ENCODE measurements at regions not wholly inside any gene's neighbourhood (a gene's known extent, or its start where the extent isn't known, plus 50 kb on each side); places are given as distances from the start of the nearest gene placed in this dataset.
A peak's percentile ranks its signal among the peaks of the same experiment; 100 is the strongest.

DNA sequence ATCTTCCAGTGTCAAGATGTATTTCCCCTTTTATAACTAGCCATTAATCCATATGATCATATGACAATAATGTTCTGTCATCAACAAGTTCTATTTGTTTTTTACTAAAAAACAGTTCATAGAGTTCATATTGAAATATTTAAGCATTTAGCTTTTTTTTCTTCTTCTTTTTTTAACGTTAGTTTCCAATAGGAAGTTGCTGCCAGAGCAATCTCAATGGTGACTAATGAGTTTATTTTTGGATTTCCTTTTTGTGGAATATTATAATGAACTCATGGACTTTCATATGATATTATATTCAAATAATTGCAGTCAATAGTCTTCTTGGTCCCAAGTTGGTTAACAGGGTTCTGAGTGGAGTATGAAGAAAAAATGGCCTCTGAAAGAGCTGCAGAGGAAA lies 343.3 kb downstream of the BCKDHB start:
- no peaks in the 10 kb centered on the region for H3K4me1 ChIP-seq (ENCODE audit: control insufficient read depth in 2 of 2, insufficient read depth in 2 of 2, low read length in 2 of 2)
- no peaks in the 10 kb centered on the region for H3K27me3 ChIP-seq (ENCODE audit: control insufficient read depth in 2 of 2, insufficient read depth in 2 of 2, low read length in 2 of 2)
- no peak overlapping the region for H3K27ac ChIP-seq (ENCODE audit: low read depth in 2 of 2, low read length in 2 of 2)
- H3K36me3 ChIP-seq (ENCODE audit: control insufficient read depth in 2 of 2, insufficient read depth in 2 of 2, low read length in 2 of 2) = no peaks in the 10 kb centered on the region
- H3K9me3 ChIP-seq (ENCODE audit: control insufficient read depth in 2 of 2, low read length in 2 of 2) = no peaks in the 10 kb centered on the region
- H3K9ac ChIP-seq (ENCODE audit: low read depth in 1 of 2, low read length in 2 of 2) = no peak overlapping the region
- no peak overlapping the region for H3K4me3 ChIP-seq (ENCODE audit: low read length in 2 of 2)

GRCh38 chr6:80446454-80447045 lies 340.1 kb downstream of the BCKDHB start:
- Histone ChIP-seq H3K27ac (ENCODE audit: low read depth in 2 of 2, low read length in 2 of 2) (no peak overlapping the region), H3K9ac (ENCODE audit: low read depth in 1 of 2, low read length in 2 of 2) (no peak overlapping the region), H3K4me1 (ENCODE audit: control insufficient read depth in 2 of 2, insufficient read depth in 2 of 2, low read length in 2 of 2) (no peaks in the 10 kb centered on the region), H3K9me3 (ENCODE audit: control insufficient read depth in 2 of 2, low read length in 2 of 2) (no peaks in the 10 kb centered on the region), H3K27me3 (ENCODE audit: control insufficient read depth in 2 of 2, insufficient read depth in 2 of 2, low read length in 2 of 2) (no peaks in the 10 kb centered on the region), H3K36me3 (ENCODE audit: control insufficient read depth in 2 of 2, insufficient read depth in 2 of 2, low read length in 2 of 2) (no peaks in the 10 kb centered on the region), H3K4me3 (ENCODE audit: low read length in 2 of 2) (no peak overlapping the region)

DNA sequence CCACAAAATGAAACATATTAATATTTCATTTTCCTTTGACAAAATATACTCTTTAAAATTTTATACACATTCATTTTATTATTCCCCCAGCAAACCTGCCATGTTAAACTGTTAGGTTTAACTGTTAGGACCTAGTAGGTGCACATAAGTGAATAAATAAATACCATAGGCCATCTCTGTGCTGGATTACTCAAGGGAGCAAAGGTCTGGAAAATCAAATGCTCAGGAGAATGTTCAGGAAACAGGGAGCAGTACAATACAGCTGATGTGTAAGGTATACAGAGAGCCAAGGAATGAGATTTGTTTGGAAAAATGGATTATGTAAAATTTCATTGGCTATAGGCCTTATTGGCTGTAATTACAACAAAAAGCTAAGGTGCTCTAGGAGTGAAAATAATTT lies 339.3 kb downstream of the BCKDHB start:
- no peak overlapping the region for H3K27ac ChIP-seq (ENCODE audit: low read depth in 2 of 2, low read length in 2 of 2)
- no peak overlapping the region for H3K4me3 ChIP-seq (ENCODE audit: low read length in 2 of 2)
- no peaks in the 10 kb centered on the region for H3K27me3 ChIP-seq (ENCODE audit: control insufficient read depth in 2 of 2, insufficient read depth in 2 of 2, low read length in 2 of 2)
- no peaks in the 10 kb centered on the region for H3K4me1 ChIP-seq (ENCODE audit: control insufficient read depth in 2 of 2, insufficient read depth in 2 of 2, low read length in 2 of 2)
- no peaks in the 10 kb centered on the region for H3K9me3 ChIP-seq (ENCODE audit: control insufficient read depth in 2 of 2, low read length in 2 of 2)
- no peak overlapping the region for H3K9ac ChIP-seq (ENCODE audit: low read depth in 1 of 2, low read length in 2 of 2)
- no peaks in the 10 kb centered on the region for H3K36me3 ChIP-seq (ENCODE audit: control insufficient read depth in 2 of 2, insufficient read depth in 2 of 2, low read length in 2 of 2)

DNA sequence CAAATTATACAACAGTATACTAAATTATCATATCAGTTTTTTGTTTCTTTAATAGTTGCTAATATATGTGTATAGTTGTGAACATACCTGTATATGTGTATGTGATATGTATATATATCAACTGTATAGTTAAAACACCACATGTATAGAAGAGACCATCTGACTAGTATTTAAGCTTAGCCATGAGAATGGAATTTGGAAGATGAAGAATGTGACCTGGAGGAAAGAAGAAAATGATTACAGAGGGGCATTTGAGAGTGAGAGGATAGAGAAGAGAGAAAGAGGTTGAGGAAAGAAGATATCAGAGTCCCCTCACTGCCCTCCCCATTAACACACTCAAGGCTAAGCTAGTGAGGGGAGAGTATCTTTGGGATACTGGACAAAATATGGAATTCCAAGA lies 335.9 kb downstream of the BCKDHB start:
- Histone ChIP-seq H3K9ac (ENCODE audit: low read depth in 1 of 2, low read length in 2 of 2) (no peak overlapping the region), H3K36me3 (ENCODE audit: control insufficient read depth in 2 of 2, insufficient read depth in 2 of 2, low read length in 2 of 2) (no peaks in the 10 kb centered on the region), H3K27me3 (ENCODE audit: control insufficient read depth in 2 of 2, insufficient read depth in 2 of 2, low read length in 2 of 2) (no peaks in the 10 kb centered on the region), H3K4me1 (ENCODE audit: control insufficient read depth in 2 of 2, insufficient read depth in 2 of 2, low read length in 2 of 2) (no peaks in the 10 kb centered on the region), H3K9me3 (ENCODE audit: control insufficient read depth in 2 of 2, low read length in 2 of 2) (no peaks in the 10 kb centered on the region), H3K27ac (ENCODE audit: low read depth in 2 of 2, low read length in 2 of 2) (no peak overlapping the region), H3K4me3 (ENCODE audit: low read length in 2 of 2) (no peak overlapping the region)

DNA sequence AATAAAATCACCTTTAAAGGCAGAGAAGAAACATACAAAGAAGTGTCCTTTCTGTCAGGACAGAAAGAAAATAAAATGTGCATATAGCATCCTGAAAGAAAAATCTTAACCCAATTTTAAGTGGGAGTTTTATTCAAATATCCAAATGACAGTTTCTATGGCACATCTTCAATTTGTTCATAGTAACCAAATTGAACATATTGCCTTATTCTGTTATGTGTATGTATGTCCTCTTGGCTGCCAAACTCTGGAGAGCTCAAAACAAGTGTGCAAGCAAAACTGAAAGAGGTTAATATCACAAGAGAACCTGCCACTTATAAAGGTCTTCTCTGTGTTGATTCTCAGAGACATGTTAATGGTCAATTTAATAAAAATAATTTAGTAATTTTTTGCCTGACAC lies 334.7 kb downstream of the BCKDHB start:
- Histone ChIP-seq H3K36me3 (ENCODE audit: control insufficient read depth in 2 of 2, insufficient read depth in 2 of 2, low read length in 2 of 2) (no peaks in the 10 kb centered on the region), H3K9ac (ENCODE audit: low read depth in 1 of 2, low read length in 2 of 2) (no peak overlapping the region), H3K27ac (ENCODE audit: low read depth in 2 of 2, low read length in 2 of 2) (no peak overlapping the region), H3K9me3 (ENCODE audit: control insufficient read depth in 2 of 2, low read length in 2 of 2) (no peaks in the 10 kb centered on the region), H3K4me3 (ENCODE audit: low read length in 2 of 2) (no peak overlapping the region), H3K4me1 (ENCODE audit: control insufficient read depth in 2 of 2, insufficient read depth in 2 of 2, low read length in 2 of 2) (no peaks in the 10 kb centered on the region), H3K27me3 (ENCODE audit: control insufficient read depth in 2 of 2, insufficient read depth in 2 of 2, low read length in 2 of 2) (no peaks in the 10 kb centered on the region)

- Histone ChIP-seq H3K9ac (ENCODE audit: low read depth in 1 of 2, low read length in 2 of 2) (no peak overlapping the region), H3K27me3 (ENCODE audit: control insufficient read depth in 2 of 2, insufficient read depth in 2 of 2, low read length in 2 of 2) (no peaks in the 10 kb centered on the region), H3K27ac (ENCODE audit: low read depth in 2 of 2, low read length in 2 of 2) (peak overlapping the region in 1 of 2 donors; percentile 30), H3K4me1 (ENCODE audit: control insufficient read depth in 2 of 2, insufficient read depth in 2 of 2, low read length in 2 of 2) (no peaks in the 10 kb centered on the region), H3K4me3 (ENCODE audit: low read length in 2 of 2) (peak overlapping the region in 1 of 2 donors; percentile 11), H3K9me3 (ENCODE audit: control insufficient read depth in 2 of 2, low read length in 2 of 2) (no peaks in the 10 kb centered on the region), H3K36me3 (ENCODE audit: control insufficient read depth in 2 of 2, insufficient read depth in 2 of 2, low read length in 2 of 2) (no peaks in the 10 kb centered on the region)
These were observed 334.1 kb downstream of the BCKDHB start for GRCh38 chr6:80440496-80441115.

GRCh38 chr6:80439721-80440470 lies 333.4 kb downstream of the BCKDHB start:
- Histone ChIP-seq H3K4me3 (ENCODE audit: low read length in 2 of 2) (peak overlapping the region in 1 of 2 donors; percentile 11), H3K36me3 (ENCODE audit: control insufficient read depth in 2 of 2, insufficient read depth in 2 of 2, low read length in 2 of 2) (no peaks in the 10 kb centered on the region), H3K9me3 (ENCODE audit: control insufficient read depth in 2 of 2, low read length in 2 of 2) (no peaks in the 10 kb centered on the region), H3K9ac (ENCODE audit: low read depth in 1 of 2, low read length in 2 of 2) (no peak overlapping the region), H3K27ac (ENCODE audit: low read depth in 2 of 2, low read length in 2 of 2) (peak overlapping the region in 1 of 2 donors; percentile 30), H3K27me3 (ENCODE audit: control insufficient read depth in 2 of 2, insufficient read depth in 2 of 2, low read length in 2 of 2) (no peaks in the 10 kb centered on the region), H3K4me1 (ENCODE audit: control insufficient read depth in 2 of 2, insufficient read depth in 2 of 2, low read length in 2 of 2) (no peaks in the 10 kb centered on the region)

DNA sequence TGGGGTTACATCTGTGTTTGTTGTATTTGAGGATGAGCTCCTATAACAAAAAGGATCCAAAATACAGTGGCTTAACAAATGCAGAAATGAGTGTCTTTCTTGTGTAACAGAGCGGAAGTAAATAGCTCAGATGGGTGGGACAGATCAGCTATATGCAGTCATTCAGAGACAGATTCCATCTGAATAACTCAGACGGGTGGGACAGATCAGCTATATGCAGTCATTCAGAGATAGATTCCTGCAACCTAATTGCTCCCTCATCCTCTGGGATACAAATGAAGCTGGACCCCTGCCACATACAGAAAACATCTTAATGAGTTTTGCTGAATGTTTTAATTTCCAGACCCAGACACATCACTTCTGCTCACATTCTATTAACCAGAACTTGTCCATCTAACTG lies 332.3 kb downstream of the BCKDHB start:
- no peaks in the 10 kb centered on the region for H3K36me3 ChIP-seq (ENCODE audit: control insufficient read depth in 2 of 2, insufficient read depth in 2 of 2, low read length in 2 of 2)

DNA sequence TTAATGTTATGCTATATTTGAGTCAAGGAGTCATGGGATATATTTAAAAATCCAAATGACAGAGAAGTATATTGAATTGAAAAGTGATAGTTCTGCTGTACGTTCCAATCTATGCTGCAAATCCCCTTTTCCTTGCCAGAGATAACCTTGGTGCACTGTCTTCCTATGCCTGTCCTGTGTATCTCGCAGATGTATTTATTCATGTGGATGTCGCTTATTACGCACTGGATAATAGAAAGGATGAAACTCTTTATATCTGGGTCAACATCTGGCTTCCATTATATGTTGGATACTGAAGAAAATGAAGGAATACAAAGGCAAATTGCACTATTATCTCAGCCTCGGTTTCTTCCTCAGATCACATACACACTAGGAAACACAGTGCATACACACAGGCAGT lies 331.3 kb downstream of the BCKDHB start:
- Histone ChIP-seq H3K4me1 (ENCODE audit: control insufficient read depth in 2 of 2, insufficient read depth in 2 of 2, low read length in 2 of 2) (no peaks in the 10 kb centered on the region), H3K9ac (ENCODE audit: low read depth in 1 of 2, low read length in 2 of 2) (no peak overlapping the region), H3K27me3 (ENCODE audit: control insufficient read depth in 2 of 2, insufficient read depth in 2 of 2, low read length in 2 of 2) (no peaks in the 10 kb centered on the region), H3K9me3 (ENCODE audit: control insufficient read depth in 2 of 2, low read length in 2 of 2) (no peaks in the 10 kb centered on the region), H3K36me3 (ENCODE audit: control insufficient read depth in 2 of 2, insufficient read depth in 2 of 2, low read length in 2 of 2) (no peaks in the 10 kb centered on the region), H3K4me3 (ENCODE audit: low read length in 2 of 2) (no peak overlapping the region), H3K27ac (ENCODE audit: low read depth in 2 of 2, low read length in 2 of 2) (no peak overlapping the region)

More for the DNA sequence above, 332.3 kb downstream of the BCKDHB start:
- Histone ChIP-seq H3K27ac (ENCODE audit: low read depth in 2 of 2, low read length in 2 of 2) (no peak overlapping the region), H3K9me3 (ENCODE audit: control insufficient read depth in 2 of 2, low read length in 2 of 2) (no peaks in the 10 kb centered on the region), H3K9ac (ENCODE audit: low read depth in 1 of 2, low read length in 2 of 2) (no peak overlapping the region), H3K4me1 (ENCODE audit: control insufficient read depth in 2 of 2, insufficient read depth in 2 of 2, low read length in 2 of 2) (no peaks in the 10 kb centered on the region), H3K27me3 (ENCODE audit: control insufficient read depth in 2 of 2, insufficient read depth in 2 of 2, low read length in 2 of 2) (no peaks in the 10 kb centered on the region), H3K4me3 (ENCODE audit: low read length in 2 of 2) (no peak overlapping the region)

GRCh38 chr6:80437221-80437620 lies 330.8 kb downstream of the BCKDHB start:
- H3K27ac ChIP-seq (ENCODE audit: low read depth in 2 of 2, low read length in 2 of 2) = no peak overlapping the region
- H3K9ac ChIP-seq (ENCODE audit: low read depth in 1 of 2, low read length in 2 of 2) = no peak overlapping the region
- no peaks in the 10 kb centered on the region for H3K27me3 ChIP-seq (ENCODE audit: control insufficient read depth in 2 of 2, insufficient read depth in 2 of 2, low read length in 2 of 2)
- H3K4me1 ChIP-seq (ENCODE audit: control insufficient read depth in 2 of 2, insufficient read depth in 2 of 2, low read length in 2 of 2) = no peaks in the 10 kb centered on the region
- no peak overlapping the region for H3K4me3 ChIP-seq (ENCODE audit: low read length in 2 of 2)
- no peaks in the 10 kb centered on the region for H3K9me3 ChIP-seq (ENCODE audit: control insufficient read depth in 2 of 2, low read length in 2 of 2)
- no peaks in the 10 kb centered on the region for H3K36me3 ChIP-seq (ENCODE audit: control insufficient read depth in 2 of 2, insufficient read depth in 2 of 2, low read length in 2 of 2)
